Stimulated activated CD8-positive, alpha-beta memory T cell treated with anti-CD3 and anti-CD28 coated beads, Interleukin-7, amount 100 ng/mL, for 24 hours (primary cell): ENCODE measurements at regions not wholly inside any gene's neighbourhood (a gene's known extent, or its start where the extent isn't known, plus 50 kb on each side); places are given as distances from the start of the nearest gene placed in this dataset.
"Not testable (repeated sequence)": the region's sequence is repeated elsewhere in the genome, so short reads cannot be mapped to it uniquely, and the experiment has no call there.

Experiments used
- DNase-seq: peaks from one replicate; pipeline ENCODE4 v3.0.0-alpha.2; 2020; ENCODE audit warnings: low read depth

DNA sequence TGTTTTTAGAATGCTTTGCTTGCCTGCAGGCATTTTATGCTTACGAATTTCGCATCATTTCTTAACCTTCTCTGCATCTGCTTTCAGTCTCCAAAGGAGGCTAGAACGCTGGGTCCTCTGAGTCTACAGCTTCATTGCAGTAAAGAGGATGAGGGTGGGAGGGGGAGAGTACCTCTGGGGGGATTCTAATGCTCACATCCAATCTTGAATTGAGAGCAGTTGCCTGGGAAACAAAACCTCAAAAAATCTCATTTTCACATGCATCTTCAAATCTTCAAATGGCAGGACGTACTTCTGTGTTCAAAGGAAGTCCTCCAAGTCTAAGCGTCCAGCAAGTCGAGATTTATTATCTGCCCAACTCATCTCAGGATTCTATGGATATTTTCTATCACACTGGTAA lies 100.7 kb upstream of the PRKCQ start:
- DNase-seq: no peak

DNA sequence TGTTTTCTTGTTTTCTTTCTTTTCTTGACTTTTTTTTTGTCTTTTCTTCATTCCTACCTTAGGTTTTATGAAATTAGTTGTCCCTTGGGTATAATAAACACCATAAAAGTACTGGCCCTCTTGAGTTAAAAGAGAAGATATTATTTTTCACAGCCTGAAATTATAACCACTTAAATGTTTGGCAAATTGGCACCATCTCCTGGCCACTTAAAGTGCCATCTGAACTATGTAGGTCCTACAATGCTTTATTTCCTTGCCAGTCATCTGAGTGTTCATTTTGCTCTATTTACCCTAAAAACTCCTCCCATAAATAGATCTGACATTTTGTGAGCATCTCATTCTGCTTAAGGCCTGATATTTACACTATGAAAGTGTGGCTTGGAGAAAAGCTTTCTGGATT lies 98.9 kb upstream of the PRKCQ start:
- no peak for DNase-seq

DNA sequence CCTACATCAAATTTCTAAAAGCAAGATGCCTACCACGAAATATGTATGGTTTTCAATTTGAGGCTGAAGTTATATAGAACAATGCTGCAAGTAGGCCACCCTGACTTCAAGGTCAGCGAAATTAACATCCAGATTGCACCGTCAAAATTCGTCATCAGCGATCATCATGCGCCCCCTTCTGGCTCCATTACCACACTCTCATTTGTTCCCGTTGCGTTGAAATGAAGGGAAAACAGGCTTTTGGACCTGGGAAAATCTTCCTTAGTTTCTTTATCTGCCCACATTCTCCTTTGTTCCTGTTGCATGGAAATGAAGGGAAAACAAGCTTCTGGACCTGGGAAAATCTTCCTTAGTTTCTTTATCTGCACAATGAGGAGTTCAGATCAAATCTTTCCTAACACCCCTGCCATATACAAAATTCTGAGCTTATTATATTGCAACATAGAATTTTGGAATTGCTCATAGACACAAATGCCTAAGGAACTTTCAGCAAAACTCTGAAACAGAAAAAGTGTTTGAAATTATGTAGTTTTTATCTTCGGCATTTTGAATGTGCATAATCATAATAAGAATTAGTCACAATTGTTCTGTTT lies 98.2 kb upstream of the PRKCQ start:
- DNase-seq: peak; percentile 40

DNA sequence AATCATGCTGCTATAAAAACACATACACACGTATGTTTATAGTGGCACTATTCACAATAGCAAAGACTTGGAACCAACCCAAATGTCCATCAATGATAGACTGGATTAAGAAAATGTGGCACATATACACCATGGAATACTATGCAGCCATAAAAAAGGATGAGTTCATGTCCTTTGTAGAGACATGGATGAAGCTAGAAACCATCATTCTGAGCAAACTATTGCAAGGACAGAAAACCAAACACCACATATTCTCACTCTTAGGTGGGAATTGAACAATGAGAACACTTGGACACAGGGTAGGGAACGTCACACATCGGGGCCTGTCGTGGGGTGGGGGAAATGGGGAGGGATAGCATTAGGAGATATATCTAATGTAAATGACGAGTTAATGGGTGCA lies 97.1 kb upstream of the PRKCQ start:
- not testable (repeated sequence) for DNase-seq

DNA sequence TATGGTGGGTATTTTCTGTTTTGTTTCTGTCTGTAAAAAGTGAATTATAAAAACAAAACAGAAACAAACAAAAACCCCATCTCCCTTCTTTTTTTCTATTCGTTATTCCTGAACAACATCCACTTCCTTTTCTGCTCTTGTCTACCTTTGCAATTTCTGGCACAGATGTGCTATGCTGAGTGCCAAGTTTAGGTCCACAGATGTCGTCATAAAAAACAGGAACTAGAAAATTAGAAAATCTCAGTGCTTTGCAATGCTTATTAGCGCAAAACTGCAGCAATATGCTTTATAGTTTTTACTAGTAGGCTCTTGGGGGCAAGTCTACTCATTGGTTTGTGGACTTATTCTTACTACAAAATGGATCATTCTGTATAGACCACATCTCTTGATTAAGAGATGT lies 94.2 kb upstream of the PRKCQ start:
- DNase-seq: no peak

DNA sequence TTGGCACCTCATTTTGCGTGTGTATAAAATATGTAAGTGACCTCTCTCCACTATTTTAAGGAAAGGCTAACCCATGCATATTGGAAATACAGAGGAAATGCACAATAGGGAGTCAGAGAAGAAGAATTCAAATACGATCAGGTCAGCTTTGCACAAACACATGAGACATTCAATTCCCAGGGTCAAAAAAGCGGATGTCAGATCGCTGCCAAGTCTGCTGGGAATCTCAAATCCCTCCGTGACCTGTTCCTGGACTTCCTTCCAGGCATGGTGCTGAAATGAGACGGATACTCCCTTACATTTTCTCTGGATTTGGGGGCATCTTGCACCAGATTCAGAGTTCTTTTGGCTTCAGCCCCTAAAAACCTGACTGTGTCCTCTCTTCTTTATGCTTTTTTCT lies 91.9 kb upstream of the PRKCQ start:
- no peak for DNase-seq

DNA sequence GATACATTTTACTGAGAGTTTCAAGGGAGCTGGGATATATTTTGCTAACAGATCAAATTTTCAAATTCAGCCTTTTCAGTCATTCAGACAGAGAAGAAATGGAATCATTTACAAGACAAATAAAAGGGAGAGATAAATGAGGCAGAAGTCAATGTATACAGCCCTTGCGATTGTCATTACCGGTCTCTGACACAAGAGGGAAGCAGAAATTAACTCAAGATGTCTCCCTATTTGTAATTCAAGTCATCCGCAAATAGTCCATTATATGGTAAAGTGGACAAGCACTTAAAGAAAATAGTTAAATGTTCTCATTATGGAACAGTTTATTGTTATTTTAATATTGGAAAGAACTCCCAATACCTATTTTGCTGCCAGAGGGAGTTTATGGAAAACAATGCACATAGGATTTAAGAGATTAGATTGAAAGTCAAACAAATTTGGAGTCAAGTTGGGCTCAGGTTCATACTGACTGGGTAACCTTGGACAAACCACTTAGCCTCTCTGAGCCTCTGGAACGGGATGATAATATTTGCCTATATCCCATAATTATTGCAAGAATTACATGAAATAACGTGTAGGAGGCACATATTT lies 89.3 kb upstream of the PRKCQ start:
- DNase-seq: no peak

DNA sequence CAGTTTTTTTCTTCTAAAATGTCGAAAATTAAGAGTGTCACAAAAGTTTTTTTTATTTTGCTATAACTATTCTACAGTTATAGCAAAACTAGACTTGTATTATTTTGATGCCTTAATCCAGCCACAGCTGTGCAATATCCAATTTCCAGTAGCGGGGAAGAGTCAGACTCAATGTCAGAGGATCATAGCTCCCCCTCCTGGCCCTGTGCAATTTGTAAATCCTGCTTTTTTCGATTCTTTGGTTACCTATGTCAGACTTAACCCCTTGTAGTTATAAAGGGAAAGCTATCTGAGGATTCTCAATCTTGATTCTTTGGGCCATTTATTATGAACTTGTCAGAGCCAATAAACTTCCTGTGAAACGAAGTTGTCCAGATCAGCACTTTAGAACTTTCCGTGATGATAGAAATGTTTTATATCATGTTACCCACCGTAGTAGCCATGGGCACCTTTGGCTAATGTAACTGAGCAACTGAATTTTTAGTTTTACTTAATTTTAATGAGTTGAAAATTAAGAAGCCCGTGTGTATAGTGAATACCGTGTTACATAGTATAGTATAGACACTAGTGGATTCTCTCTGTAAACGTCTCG lies 87.7 kb upstream of the PRKCQ start:
- DNase-seq: no peak

DNA sequence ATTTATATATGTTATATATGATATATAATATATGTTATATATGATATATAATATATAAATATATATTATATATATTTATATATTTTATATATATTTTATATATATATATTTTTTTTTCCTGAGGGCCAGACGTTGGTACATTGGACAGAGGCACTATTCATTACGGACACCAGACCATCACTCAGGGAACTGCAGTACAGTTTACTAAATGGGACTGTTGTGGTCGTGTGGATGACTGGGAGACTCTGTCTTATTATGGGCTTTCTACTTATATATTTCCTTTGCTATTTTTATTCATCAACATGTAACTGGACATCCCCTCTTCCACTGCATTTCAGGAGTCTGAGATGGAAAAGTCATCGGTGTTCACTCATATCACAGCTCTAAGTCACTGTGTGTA lies 87.1 kb upstream of the PRKCQ start:
- no peak for DNase-seq

DNA sequence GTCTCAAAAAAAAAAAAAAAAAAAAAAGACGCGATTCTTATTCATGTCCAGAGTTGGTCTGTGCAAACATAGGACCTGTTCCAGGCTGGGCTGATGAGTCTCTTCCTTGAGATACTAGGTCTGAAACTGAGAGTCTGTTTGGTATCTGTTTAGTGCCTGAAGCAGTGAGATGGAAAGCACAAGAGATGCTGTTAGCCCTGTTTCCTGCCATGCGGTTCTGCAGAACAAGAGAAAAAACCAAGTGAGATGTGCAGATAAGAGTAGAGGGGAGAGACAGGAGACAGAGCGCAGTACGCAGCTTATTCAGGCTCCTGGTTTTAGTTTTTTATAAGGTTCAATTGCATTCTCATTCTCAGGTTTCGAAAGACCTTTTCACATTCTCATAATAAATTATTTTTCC lies 85.8 kb upstream of the PRKCQ start:
- no peak for DNase-seq

DNA sequence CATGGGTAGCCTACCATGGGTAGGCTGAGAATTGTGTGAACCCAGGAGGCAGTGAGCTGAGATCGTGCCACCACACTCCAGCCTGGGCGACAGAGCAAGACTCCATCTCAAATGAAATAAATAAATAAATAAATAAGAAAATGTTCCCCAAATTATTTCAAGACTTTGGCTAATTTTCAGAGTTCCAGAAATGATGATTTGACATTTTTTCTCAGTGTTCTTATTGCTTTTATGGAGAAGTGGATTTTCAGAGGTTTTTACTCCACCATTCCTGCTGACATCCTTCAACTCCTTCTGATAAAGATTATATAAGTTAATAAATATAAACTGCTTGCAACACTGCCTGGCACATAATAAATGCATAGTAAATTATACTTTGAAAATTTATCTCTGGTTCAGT lies 80.4 kb upstream of the PRKCQ start:
- DNase-seq: no peak

DNA sequence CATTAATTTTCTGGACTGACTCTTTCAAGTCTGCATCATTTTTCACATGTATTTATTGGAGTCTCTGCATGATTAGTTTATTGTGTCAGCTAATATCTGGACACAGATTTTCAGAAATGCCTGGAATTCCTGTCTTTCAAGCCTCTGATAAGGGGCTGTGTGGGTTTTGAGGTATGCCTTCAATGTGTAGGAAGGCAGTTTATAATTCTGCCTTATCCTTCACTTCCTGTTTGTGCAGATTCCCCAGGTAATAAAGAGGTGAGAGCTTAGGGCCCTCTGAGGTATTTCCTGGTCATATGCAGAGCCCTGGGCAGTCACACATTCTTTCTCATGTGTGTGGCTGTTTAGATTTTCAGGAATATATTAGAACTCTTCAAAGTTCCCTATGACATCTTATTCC lies 79.4 kb upstream of the PRKCQ start:
- DNase-seq: no peak

DNA sequence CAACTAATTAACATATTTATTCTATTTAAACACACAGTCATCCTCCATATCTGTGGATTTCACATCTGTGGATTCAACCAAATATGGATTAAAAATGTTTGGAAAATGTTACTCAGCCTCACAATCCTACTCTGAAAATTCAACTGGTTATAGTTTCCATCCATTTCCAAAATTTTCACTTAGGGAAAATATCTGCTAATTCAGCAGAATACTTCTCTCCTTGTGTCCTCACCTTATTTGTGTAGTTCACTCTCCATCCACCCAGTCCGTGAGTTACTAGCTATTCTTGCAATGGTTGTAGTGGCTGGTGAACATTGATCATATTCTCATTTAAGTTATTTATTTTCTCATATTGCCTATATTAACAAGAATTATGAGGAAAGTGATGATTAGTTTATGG lies 77.6 kb upstream of the PRKCQ start:
- DNase-seq: no peak

DNA sequence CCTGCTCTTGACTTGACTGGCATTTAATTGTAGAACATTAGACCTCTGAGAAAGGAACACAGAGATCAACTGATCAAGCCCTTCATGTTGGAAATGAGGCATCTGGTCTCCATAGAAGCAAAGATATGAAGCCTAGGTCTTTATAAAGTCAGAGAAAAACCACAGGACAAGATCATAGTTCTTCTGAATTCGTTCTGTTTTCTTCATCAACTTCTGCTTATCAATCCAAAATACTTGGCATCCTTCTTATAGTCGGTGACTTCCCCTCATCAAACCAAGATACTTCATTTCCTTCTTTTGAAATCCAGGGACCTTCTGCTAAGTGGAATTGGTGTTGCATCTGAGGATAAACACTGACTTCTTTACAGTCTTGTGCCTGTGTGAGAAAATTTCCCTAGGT lies 77.1 kb upstream of the PRKCQ start:
- no peak for DNase-seq

DNA sequence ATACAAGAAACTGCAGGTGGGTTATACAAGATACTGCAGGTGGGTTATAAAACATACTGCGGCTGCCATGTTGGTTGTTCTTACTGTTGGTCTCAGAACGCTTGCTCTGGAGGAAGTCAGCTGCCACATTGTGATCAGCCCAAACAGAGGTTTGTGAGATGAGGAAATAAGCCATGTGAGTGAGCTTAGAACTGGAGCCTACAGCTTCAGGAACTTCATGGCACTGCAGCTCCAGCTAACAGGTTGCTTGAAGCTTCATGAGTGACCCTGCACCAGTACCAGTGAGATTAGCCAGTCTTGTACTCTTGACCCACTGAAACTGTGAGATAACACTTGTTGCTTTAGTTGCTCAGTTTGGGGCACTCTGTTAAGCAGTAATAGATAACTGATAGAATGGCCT lies 74.5 kb upstream of the PRKCQ start:
- DNase-seq: no peak

DNA sequence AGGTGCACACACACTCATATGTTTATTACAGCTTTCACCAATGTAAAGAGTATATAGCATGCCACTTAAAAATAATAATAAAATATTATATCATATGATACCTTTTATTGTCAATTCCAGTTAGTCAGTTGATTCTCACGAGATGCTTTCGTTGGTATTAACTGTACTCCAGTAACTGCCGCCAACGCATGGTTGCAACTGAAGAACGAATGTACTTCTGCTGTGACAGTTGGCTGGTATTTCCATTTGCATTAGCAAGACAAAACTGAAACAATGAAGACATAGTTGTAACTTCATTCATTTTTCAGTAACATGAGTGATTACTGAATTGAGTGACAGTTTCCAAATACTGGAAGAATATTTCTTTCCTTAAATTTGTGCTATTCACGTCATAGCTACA lies 70.5 kb upstream of the PRKCQ start:
- no peak for DNase-seq

DNA sequence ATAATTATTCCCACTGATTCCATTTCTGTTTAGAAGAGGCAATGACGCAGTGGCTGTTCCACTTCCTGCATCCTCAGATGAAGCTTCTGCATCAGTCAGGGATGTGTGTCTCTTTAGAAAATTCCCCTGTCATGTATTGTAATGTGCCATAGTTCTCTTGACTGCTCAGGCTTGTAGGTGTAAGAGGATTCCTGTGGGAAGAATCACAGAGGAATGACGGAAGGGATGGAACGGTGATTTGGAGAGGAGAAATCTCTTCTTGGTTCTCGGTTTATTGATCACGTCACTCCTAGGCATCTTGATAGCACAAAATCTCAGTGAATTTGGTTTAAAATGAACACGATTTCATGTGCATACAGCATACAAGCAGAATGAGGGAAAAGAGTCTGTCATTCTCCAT lies 69.8 kb upstream of the PRKCQ start:
- DNase-seq: no peak

DNA sequence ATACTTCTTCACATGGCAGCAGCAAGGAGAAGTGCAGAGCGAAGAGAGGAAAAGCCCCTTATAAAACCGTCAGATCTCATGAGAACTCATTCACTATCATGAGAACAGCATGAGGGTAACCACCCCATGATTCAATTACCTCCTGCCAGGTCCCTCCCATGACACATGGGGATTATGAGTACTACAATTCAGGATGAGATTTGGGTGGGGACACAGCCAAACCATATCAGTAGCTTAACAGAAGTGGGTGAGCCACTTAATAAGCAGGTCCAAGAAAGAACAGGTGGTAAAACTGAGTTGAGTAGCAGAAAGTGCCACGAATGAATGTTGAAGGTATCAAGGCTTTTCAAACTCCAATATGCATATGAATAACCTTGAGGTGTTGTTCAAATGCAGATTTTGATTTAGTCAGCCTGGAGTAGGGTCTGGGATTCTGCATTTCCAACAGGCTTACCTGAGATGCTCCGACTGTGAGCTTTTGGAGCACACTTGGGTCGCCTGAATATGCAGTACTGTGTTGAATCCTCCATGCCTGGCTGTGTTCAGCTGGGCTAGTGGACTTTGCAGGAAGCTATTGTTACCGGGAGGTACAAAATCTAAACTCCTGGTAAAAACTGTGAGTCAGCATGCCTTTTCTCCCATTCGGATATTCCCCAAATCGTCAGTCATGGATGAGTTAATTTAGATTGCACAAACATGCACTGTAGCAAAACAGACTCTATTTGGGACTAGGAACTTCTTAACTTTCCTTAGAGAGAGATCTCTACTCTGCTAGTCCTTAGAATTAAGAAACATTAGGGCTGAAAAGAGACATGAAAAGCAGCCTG lies 69.0 kb upstream of the PRKCQ start:
- no peak for DNase-seq

DNA sequence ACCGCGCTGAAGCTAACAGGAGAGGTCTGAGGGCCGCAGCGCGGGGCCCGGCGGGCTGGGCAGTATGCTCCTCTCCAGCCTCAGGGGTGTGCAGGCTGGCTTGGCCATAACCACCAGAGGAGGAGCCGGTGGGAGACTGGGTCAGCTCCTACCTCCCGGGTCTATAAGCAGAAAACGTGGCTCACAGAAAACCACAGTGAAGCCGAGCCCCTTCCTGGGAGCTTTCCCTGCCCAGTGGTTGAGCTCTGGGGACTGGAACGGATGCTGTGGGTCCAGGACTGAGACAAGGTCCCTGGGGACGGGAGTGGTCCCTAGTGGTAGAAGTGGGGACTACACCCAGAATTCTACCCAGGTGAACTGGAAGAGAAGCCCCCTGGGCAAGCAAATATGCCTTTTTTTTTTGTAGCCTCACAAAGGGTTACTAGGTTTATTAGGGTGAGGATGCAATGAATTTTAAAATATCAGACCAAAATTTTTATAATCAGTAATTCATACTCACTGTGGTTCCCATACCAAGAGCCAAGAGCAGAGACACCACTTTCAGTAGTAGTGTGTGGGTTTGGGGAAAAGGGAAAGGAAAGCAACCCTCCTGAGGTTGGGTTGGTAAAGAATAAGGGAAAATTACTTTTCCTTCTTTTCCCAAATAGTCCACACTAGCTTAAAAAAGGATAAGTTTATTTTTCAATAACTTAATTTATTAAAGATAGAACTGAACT lies 67.9 kb upstream of the PRKCQ start:
- DNase-seq: peak; percentile 52

DNA sequence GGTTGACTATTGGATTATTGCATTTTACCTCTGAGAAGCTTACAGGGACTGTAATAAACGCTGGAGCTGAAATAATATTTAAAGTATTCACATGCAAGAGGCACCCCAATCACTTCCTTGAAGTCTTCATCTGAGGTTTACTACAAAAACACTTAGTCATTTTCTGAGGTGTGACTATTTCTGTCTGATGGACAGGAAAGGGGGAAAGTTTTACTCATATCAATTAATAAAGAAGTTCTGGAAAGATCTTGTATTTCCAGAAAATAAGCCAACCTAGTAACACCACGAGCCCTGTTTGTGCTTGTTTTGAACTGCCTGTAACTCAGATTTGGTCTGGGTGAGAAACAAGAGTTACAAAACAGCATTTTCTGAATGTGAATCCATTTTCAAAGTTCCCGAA lies 63.9 kb upstream of the PRKCQ start:
- DNase-seq: no peak

DNA sequence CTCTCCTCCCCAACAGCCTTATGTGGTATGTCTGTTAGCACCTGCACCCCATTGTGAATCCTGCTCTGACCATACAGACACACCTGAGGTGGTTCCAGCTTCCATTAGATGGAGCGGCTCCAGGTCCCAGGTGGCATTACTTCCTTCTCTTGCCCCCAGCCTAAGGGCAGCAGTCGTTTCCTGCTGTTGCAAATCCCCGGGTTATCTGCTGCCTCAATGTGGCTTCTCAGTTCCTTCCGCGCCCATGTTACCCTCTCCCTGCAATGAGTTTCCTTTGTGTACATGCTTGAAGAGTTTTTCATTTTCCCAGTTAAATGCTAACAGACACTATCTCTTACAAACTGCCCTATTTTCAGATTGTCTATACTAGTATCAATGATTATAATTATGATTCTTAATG lies 62.8 kb upstream of the PRKCQ start:
- no peak for DNase-seq

DNA sequence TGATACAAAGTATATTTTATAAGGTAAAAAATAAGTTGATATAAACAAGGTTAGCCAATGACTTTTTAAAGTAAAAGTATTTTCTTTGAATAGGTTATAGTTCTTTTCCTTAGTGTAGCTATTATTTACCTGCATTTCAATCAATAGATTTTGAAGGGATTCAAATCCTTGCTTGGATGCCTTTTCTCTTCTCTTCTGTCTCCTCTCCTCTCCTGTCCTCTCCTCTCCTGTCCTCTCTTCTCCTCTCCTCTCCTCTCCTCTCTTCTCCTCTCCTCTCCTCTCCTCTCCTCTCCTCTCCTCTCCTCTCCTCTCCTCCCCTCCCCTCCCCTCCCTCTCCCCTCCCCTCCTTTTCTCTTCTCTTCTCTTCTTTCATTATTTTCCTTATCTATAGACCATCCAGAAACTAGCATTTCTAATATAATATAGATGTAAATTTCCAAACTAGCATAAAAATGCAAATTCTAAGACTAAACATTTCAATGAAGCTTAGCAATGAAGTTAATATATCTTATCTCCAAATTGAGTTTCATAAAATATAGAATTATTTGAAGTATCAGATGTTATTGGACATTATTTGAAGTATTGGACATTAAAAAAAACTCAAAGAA lies 60.5 kb upstream of the PRKCQ start:
- DNase-seq: no peak
